ENCODE measurements at regions not wholly inside any gene's neighbourhood (a gene's known extent, or its start where the extent isn't known, plus 50 kb on each side); places are given as distances from the start of the nearest gene placed in this dataset.

GRCh38 chr5:92023555-92023954 lies 640.4 kb upstream of the ARRDC3 start:
- Histone ChIP-seq H3K36me3 (ENCODE audit: control insufficient read depth in 2 of 2, insufficient read depth in 2 of 2, low read length in 1 of 2) (no peaks in the 10 kb centered on the region), H4K20me1 (ENCODE audit: control insufficient read depth, insufficient read depth) (no peaks in the 10 kb centered on the region), H3K27me3 (replicated peaks in 1 of 2; ENCODE audit: control insufficient read depth in 2 of 2, insufficient read depth in 2 of 2, low read length in 1 of 2) (no peaks in the 10 kb centered on the region), H3K27ac (ENCODE audit: control insufficient read depth, insufficient read depth) (no peak overlapping the region), H3K9ac (ENCODE audit: control insufficient read depth, insufficient read depth, low read length) (no peak overlapping the region), H3K79me2 (ENCODE audit: control insufficient read depth, insufficient read depth, low read length) (no peaks in the 10 kb centered on the region), H3K4me2 (ENCODE audit: control insufficient read depth, insufficient read depth) (no peak overlapping the region), H2AFZ (ENCODE audit: control insufficient read depth, low read depth, low read length) (no peak overlapping the region), H3K9me3 (replicated peaks; ENCODE audit: control insufficient read depth, insufficient read depth, low read length) (no peaks in the 10 kb centered on the region), H3K4me1 (ENCODE audit: control insufficient read depth, insufficient read depth, low read length) (no peaks in the 10 kb centered on the region), H3K4me3 (no peak overlapping the region)
- FAIRE-seq (no peak), DNase-seq (ENCODE audit: low read depth, low spot score) (no peak), ATAC-seq (no peak)
- ChIA-PET POLR2A (no interaction called here), RAD21 (ENCODE audit: unreplicated experiment) (no interaction called here), CTCF (no interaction called here), SMC1A (ENCODE audit: uncharacterized antibody, unreplicated experiment) (no interaction called here)
- in situ Hi-C loops (cut with MboI), result no loop called here
- TF ChIP-seq JUND (IDR thresholded peaks at IDR 0.05; ENCODE audit: low read depth, low read length) (no peak), TCF3 (IDR thresholded peaks at IDR 0.05; ENCODE audit: borderline replicate concordance, insufficient read depth, low read depth, low read length) (no peak), BCL3 (IDR thresholded peaks at IDR 0.05; ENCODE audit: borderline replicate concordance, insufficient read depth, low read depth, low read length, poor library complexity, severe bottlenecking) (no peak), NRF1 (conservative IDR thresholded peaks at IDR 0.05; ENCODE audit: low read depth, low read length) (no peak), GATAD2B (conservative IDR thresholded peaks at IDR 0.05; ENCODE audit: low read depth) (no peak), SUZ12 (IDR thresholded peaks at IDR 0.05; ENCODE audit: unreplicated experiment) (no peak), CUX1 (IDR thresholded peaks at IDR 0.05; ENCODE audit: insufficient replicate concordance, low read depth, low read length) (no peak), ELK1 (IDR thresholded peaks at IDR 0.05; ENCODE audit: low read depth, low read length) (no peak), MAX (IDR thresholded peaks at IDR 0.05; ENCODE audit: low read depth, low read length) (no peak), MEF2B (IDR thresholded peaks at IDR 0.05; ENCODE audit: partially characterized antibody, poor library complexity, severe bottlenecking) (no peak), TCF7 (IDR thresholded peaks at IDR 0.05; ENCODE audit: borderline replicate concordance) (no peak), NFYB (IDR thresholded peaks at IDR 0.05; ENCODE audit: insufficient read depth, low read depth, low read length) (no peak)
- BruUV-seq (replicated peaks), result no TSS peak
- intact Hi-C loops (cut with micrococcal nuclease; ENCODE audit: unreplicated experiment), result no loop called here
- 52% methylated on average over 5 of the region's 5 CpGs for WGBS (ENCODE audit: insufficient coverage, insufficient replicate concordance, low lambda C conversion rate, missing lambda C conversion rate)

All from GM12878 (cell line).